HUES64 (cell line): ENCODE measurements at regions not wholly inside any gene's neighbourhood (a gene's known extent, or its start where the extent isn't known, plus 50 kb on each side); places are given as distances from the start of the nearest gene placed in this dataset.

ENCODE experiments used
- H3K27ac ChIP-seq: 2 replicates; pipeline ENCODE4 v1.7.0; 2013; ENCODE audit warnings: low read depth, low read length, inconsistent platforms
- H3K27me3 ChIP-seq: 2 replicates; pipeline ENCODE4 v1.6.1; 2013; ENCODE audit warnings: mild to moderate bottlenecking, low read length; ENCODE audit not compliant: insufficient read depth
- H3K36me3 ChIP-seq: 2 replicates; pipeline ENCODE4 v1.6.1; 2013; ENCODE audit warnings: mild to moderate bottlenecking, low read length; ENCODE audit not compliant: insufficient read depth
- H3K4me1 ChIP-seq: 2 replicates; pipeline ENCODE4 v1.6.1; 2013; ENCODE audit warnings: mild to moderate bottlenecking, low read length, moderate library complexity; ENCODE audit not compliant: insufficient read depth
- H3K4me3 ChIP-seq: 2 replicates; pipeline ENCODE4 v1.5.1; 2013; ENCODE audit warnings: mild to moderate bottlenecking, low read length, moderate library complexity
- H3K9ac ChIP-seq: 2 replicates; pipeline ENCODE4 v1.6.1; 2013; ENCODE audit warnings: mild to moderate bottlenecking, low read depth, low read length
- H3K9me3 ChIP-seq: 2 replicates; pipeline ENCODE4 v1.6.1; 2013; ENCODE audit warnings: low read depth, low read length; ENCODE audit not compliant: insufficient read depth
- WGBS: fragments of 150-250, 120-280 bp; methylation state at CpG from one replicate; pipeline ENCODE4 v1.1.7; 2013; ENCODE audit warnings: missing lambda C conversion rate; 5-methylcytosine and 5-hydroxymethylcytosine counted together

DNA sequence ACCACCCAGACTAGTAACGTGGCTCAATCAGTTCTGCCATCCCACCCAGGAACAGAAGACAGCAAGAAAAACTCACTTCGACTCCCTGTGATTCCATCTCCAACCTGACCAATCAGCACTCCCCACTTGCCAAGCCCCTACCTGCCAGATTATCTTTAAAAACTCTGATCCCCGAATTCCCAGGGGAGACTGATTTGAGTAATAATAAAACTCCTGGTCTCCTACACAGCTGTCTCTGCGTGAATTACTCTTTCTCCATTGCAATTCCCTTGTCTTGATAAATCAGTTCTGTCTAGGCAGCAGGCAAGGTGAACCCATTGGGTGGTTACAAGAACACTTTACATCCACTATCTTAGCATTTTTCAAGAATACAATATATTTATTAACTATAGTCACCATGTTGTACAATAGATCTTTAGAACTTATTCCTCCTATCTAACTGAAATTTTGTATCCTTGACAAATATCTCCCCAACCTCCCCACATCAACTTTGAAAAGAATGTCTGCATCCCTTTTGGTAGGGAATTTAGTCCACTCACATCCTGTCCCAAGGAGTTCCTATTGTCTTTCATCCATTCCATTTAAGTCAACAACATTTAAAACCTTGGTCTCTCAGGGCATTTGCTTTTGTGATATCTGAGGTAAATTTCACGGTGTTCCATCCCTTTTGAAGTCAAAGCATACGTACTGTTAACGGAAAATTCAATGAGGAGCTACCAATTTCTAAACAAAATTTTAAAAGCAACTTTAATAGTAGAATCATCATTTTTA lies 163.7 kb downstream of the MACC1 start:
- Histone ChIP-seq H3K9ac (0 out of 2 replicates have a peak overlapping the region, but pooled peaks have one; percentile 4), H3K9me3 (no peaks in the 10 kb centered on the region), H3K36me3 (no peaks in the 10 kb centered on the region), H3K27me3 (no peaks in the 10 kb centered on the region), H3K4me3 (no peak overlapping the region), H3K4me1 (peaks cover 60% of the 10 kb centered on the region), H3K27ac (peak overlapping the region; percentile 86)
- WGBS = 36% methylated on average over 7 of the region's 7 CpGs

DNA sequence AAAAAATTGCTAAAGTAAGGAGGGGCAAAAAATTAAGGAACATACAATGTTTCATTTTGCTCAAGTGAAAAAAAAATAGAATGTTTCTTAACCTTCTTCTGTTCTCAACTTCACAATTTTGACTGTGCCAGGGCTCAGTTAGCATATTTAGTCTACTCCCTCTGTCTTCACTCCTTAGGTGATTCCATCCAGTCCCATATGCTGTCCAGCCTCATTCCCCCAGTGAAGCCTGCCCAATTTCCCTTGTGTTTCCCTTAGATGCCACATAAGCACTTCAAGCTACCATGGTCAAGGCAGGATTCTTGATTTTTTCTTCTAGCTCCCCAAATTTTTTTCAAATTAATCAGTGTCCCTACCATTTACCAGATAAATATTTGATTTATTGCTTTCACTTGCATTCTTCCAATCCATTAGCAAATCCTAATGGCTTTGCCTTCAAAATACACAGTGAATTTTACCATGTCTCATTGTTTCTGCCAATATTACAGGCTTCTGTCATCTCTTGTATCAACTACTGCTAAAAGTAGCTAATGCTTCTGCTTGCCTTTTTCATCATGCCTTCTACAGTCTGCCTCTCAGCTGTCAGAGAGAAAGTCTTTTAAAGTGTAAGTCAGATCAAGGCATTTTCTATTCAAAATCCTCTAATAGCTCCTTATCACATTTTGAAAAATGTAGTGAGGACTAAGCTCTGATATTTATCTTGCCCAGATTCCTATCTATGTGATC lies 166.8 kb downstream of the MACC1 start:
- no peak overlapping the region for H3K4me3 ChIP-seq
- H3K27ac ChIP-seq = peak overlapping the region; percentile 43
- H3K36me3 ChIP-seq = 0 out of 2 replicates have a peak, but pooled peaks cover 2% of the 10 kb centered on the region

DNA sequence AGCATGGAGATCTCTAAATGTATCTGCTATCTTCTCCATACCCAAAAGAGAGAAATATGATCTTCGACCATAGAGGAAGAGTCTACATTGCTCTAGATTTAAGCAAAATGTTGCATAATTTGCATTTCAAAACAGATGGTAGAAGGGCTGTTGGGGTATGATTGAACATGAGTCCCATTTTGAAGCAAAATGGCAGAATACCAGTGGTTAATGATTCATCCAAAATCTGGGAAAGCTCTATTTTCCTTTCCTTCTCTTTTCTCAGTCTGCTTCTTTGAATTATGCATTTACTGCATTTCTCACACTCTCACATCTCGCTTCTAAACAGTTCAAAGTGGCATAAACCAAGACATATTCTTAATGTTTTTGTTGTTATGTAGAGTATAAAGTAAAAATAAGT lies 178.5 kb downstream of the MACC1 start:
- H3K9me3 ChIP-seq = no peaks in the 10 kb centered on the region
- no peak overlapping the region for H3K27ac ChIP-seq
- no peak overlapping the region for H3K9ac ChIP-seq
- WGBS = 100% methylated on average over 1 of the region's 2 CpGs
- H3K27me3 ChIP-seq = no peaks in the 10 kb centered on the region
- no peaks in the 10 kb centered on the region; the same call in 1 of the 2 replicates for H3K36me3 ChIP-seq
- H3K4me3 ChIP-seq = no peak overlapping the region
- H3K4me1 ChIP-seq = peaks cover 13% of the 10 kb centered on the region

More for the DNA sequence above, 166.8 kb downstream of the MACC1 start:
- Histone ChIP-seq H3K4me1 (peaks cover 61% of the 10 kb centered on the region), H3K9ac (no peak overlapping the region), H3K27me3 (no peaks in the 10 kb centered on the region), H3K9me3 (no peaks in the 10 kb centered on the region)

DNA sequence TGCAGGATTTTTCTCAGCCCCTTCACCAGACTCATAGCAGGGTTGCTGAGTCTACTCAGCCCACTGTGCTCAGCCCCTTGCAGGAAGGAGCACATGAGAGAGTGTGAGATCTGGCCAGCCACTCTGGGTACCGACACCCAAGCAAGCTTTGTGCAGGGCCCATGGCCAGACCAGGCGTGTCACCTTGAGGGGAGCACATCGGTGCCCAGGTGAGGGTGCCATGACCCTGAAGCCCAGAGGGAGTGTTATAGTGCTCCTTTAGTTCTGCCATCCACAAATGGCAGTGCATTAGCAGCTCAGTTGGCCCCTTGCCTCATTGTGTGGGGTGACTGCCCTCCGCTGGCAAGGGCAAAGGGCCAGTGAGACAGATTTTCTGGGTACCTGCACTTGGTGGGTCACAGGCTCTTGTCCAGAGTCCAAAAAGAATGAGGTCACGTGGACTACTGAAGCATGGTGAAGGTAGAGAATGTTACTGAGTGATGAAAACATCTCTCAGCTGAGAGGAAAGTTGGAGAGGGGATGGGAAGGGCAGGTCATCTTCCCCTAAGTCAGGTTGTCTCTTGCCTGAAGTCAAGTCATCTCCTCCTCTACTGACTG lies 181.8 kb downstream of the MACC1 start:
- Histone ChIP-seq H3K27me3 (no peaks in the 10 kb centered on the region), H3K27ac (no peak overlapping the region), H3K9ac (no peak overlapping the region), H3K4me3 (no peak overlapping the region), H3K4me1 (peaks cover 27% of the 10 kb centered on the region), H3K9me3 (no peaks in the 10 kb centered on the region), H3K36me3 (no peaks in the 10 kb centered on the region; the same call in 1 of the 2 replicates)
- 97% methylated on average over 5 of the region's 5 CpGs for WGBS

DNA sequence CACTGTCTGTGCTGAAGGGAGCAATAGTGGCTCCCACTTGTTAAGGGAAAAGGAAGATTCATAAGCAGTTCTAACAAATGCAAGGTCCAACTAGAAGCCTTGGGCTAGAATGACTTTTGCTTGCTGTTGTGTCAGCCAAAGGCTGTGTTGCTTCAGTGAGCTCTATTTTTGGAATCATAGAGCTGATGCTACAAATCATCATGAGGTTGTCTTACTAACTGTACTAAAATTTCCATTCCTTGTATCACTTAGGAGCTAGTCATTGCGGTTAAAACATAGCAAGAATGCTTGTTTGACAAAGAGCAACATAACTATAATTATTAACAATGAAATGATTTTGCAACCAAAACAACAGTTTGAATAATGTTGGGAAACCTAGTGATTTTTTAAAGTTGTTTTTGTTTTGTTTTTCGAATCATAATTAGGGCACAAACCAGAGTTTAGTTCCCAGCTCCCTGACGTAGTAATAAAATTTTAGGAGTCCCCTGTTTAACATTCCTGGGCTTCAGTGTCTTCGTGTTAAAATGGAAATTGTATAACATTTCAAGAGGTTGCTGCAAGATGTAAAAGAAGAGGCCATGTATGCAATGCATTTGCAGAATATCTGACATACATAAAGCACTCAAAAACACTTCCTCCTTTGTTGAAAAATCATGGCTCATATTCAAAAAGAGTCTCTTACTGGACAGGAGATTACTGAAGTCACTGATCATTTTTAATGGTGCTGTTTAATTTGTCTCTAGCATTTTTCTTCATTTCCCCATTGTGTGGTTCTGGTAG lies 183.4 kb downstream of the MACC1 start:
- H3K9ac ChIP-seq = no peak overlapping the region
- H3K36me3 ChIP-seq = 0 out of 2 replicates have a peak, but pooled peaks cover 3% of the 10 kb centered on the region
- H3K4me1 ChIP-seq = peaks cover 41% of the 10 kb centered on the region
- WGBS = 87% methylated on average over 4 of the region's 4 CpGs
- H3K27ac ChIP-seq = no peak overlapping the region
- no peaks in the 10 kb centered on the region for H3K27me3 ChIP-seq
- no peak overlapping the region for H3K4me3 ChIP-seq
- no peaks in the 10 kb centered on the region for H3K9me3 ChIP-seq

DNA sequence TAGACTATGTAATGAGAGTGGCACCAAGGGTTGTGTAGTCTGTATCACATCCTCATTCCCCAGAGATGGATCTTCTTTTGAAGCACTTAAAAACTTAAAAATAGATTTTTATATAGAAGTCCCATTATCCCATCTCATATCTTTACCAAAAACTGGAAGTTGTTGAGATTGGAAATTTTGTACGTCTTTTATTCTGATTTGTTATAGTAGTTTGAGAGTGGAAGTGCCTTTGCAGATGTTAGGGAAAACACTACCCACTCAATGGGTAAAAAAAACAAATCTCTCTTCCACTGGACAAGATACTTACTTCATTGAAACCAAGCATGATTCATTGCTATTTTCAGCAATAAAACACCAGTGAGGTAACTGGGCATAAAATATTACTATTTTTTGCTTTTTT lies 184.4 kb downstream of the MACC1 start:
- Histone ChIP-seq H3K27me3 (no peaks in the 10 kb centered on the region), H3K4me1 (peaks cover 44% of the 10 kb centered on the region), H3K9ac (no peak overlapping the region), H3K27ac (no peak overlapping the region), H3K4me3 (no peak overlapping the region), H3K36me3 (0 out of 2 replicates have a peak, but pooled peaks cover 3% of the 10 kb centered on the region), H3K9me3 (no peaks in the 10 kb centered on the region)
- no CpG with 5 or more reads among the region's 1 CpG for WGBS

DNA sequence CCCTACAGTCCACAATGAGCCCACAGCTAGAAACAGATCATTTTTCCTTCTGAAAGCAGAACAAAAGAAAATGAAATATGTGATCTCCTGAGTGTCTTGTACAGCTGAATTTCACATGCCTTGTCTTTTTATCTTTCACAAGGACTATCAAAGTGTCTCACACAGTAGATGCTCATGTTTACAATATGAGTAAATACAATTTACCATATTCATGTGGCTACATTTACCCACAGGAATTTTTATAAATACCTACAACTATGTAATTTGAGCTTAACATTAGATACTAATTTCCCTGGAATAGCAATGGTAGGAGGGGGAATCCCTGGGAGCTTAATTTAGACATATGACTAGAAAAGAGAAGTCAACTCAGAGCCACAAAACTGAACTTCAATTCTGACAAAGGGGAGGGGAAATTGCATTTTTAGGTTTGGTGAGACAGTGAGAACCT lies 186.2 kb downstream of the MACC1 start:
- Histone ChIP-seq H3K27ac (no peak overlapping the region), H3K36me3 (0 out of 2 replicates have a peak, but pooled peaks cover 3% of the 10 kb centered on the region), H3K27me3 (no peaks in the 10 kb centered on the region), H3K4me1 (peaks cover 54% of the 10 kb centered on the region), H3K9me3 (no peaks in the 10 kb centered on the region), H3K9ac (peak overlapping the region; percentile 7; the same call in 1 of the 2 replicates), H3K4me3 (no peak overlapping the region)

DNA sequence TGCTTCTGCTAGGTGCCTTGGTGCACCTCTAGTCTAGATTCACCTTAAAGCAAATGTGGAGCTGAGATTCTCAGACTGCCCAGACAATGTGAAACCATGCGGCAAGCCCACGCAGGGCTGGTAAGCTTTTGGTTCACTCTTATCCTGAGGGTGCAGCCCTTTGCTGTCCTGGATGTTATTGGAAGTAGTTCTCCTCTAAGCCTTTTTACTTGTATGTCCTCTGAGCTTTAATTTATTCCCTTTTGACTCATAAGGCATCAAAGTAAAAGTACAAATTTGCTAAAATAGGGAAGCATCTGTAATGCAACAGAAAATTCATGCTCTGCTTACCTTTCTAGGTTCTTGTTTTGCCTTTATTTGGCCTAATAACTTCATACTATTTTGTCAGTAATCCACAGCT lies 186.8 kb downstream of the MACC1 start:
- Histone ChIP-seq H3K27ac (no peak overlapping the region), H3K9ac (peak overlapping the region; percentile 7; the same call in 1 of the 2 replicates), H3K4me1 (peaks cover 54% of the 10 kb centered on the region), H3K36me3 (0 out of 2 replicates have a peak, but pooled peaks cover 3% of the 10 kb centered on the region), H3K9me3 (no peaks in the 10 kb centered on the region), H3K4me3 (no peak overlapping the region), H3K27me3 (no peaks in the 10 kb centered on the region)
- 84% methylated on average over 2 of the region's 2 CpGs for WGBS

DNA sequence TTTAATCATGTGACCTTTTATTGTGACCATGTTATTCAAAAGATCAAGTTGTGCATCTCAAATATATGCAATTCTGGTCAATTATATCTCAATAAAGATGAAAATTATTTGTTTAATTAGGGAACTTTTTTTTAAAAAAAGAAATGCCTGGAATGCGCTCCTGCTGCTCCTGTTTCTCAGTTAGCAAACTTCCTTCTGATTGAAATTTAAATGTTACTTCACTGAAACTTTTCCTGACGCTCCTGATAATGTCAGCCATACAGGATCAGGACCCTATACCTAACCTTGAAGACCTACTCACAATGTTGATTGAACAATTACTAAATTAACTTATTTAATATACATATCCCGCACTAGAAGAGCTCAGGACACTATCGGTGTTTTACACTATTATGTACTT lies 190.4 kb downstream of the MACC1 start:
- no peak overlapping the region; the same call in 1 of the 2 replicates for H3K4me3 ChIP-seq
- H3K9ac ChIP-seq = no peak overlapping the region
- no peaks in the 10 kb centered on the region for H3K27me3 ChIP-seq
- H3K36me3 ChIP-seq = peaks cover 3% of the 10 kb centered on the region; the same call in 1 of the 2 replicates
- 84% methylated on average over 4 of the region's 4 CpGs for WGBS
- H3K9me3 ChIP-seq = no peaks in the 10 kb centered on the region
- peak overlapping the region; percentile 65 for H3K27ac ChIP-seq
- peaks cover 38% of the 10 kb centered on the region for H3K4me1 ChIP-seq

DNA sequence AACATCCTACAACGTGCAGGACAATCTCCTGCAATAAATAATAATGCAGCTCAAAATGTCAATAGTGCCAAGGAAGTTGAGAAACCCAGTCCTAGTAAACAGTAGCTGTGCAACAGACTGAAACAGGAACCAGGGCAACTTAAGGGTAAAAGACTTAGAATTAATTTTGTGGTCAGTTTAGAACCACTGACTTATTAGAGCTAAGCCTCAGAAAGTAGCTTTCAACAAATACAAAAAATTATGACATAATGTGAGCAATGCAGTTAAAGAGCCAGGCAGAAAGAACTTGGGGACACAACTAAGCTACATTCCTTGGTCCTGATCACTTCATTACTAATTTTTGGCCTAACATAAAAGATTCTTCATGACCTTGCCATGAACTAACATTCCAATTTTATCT lies 195.4 kb downstream of the MACC1 start:
- WGBS = 100% methylated on average over 1 of the region's 1 CpG
- H3K9ac ChIP-seq = no peak overlapping the region

More for the DNA sequence above, 195.4 kb downstream of the MACC1 start:
- H3K4me1 ChIP-seq = peaks cover 35% of the 10 kb centered on the region
- H3K4me3 ChIP-seq = no peak overlapping the region
- H3K36me3 ChIP-seq = no peaks in the 10 kb centered on the region; the same call in 1 of the 2 replicates
- H3K27ac ChIP-seq = no peak overlapping the region
- no peaks in the 10 kb centered on the region for H3K27me3 ChIP-seq
- H3K9me3 ChIP-seq = no peaks in the 10 kb centered on the region
